ENCODE measurements at regions not wholly inside any gene's neighbourhood (a gene's known extent, or its start where the extent isn't known, plus 50 kb on each side); places are given as distances from the start of the nearest gene placed in this dataset.

- Histone ChIP-seq H3K4me3 (ENCODE audit: low read depth, low read length) (no peak overlapping the region), H3K27me3 (ENCODE audit: control insufficient read depth, insufficient read depth, low read length) (no peaks in the 10 kb centered on the region), H3K36me3 (ENCODE audit: control insufficient read depth, insufficient read depth, low read length) (no peaks in the 10 kb centered on the region), H3K9ac (ENCODE audit: low read length) (no peak overlapping the region), H3K27ac (ENCODE audit: low read depth, low read length) (no peak overlapping the region), H3K9me3 (ENCODE audit: control insufficient read depth, insufficient read depth, low read depth, low read length) (no peaks in the 10 kb centered on the region), H3K4me1 (ENCODE audit: control insufficient read depth, insufficient read depth, low read length) (peaks cover 21% of the 10 kb centered on the region; the same call in 1 of the 2 replicates)
These were observed 195.9 kb downstream of the HS3ST3A1 start for GRCh38 chr17:13405807-13406206.

- Histone ChIP-seq H3K4me3 (ENCODE audit: low read depth, low read length) (no peak overlapping the region), H3K9me3 (ENCODE audit: control insufficient read depth, insufficient read depth, low read depth, low read length) (no peaks in the 10 kb centered on the region), H3K9ac (ENCODE audit: low read length) (no peak overlapping the region), H3K4me1 (ENCODE audit: control insufficient read depth, insufficient read depth, low read length) (peaks cover 21% of the 10 kb centered on the region; the same call in 1 of the 2 replicates), H3K27me3 (ENCODE audit: control insufficient read depth, insufficient read depth, low read length) (no peaks in the 10 kb centered on the region), H3K36me3 (ENCODE audit: control insufficient read depth, insufficient read depth, low read length) (no peaks in the 10 kb centered on the region), H3K27ac (ENCODE audit: low read depth, low read length) (no peak overlapping the region)
These were observed 196.6 kb downstream of the HS3ST3A1 start for GRCh38 chr17:13405080-13405479.

- no peaks in the 10 kb centered on the region for H3K9me3 ChIP-seq (ENCODE audit: control insufficient read depth, insufficient read depth, low read depth, low read length)
- peaks cover 21% of the 10 kb centered on the region; the same call in 1 of the 2 replicates for H3K4me1 ChIP-seq (ENCODE audit: control insufficient read depth, insufficient read depth, low read length)
- H3K27me3 ChIP-seq (ENCODE audit: control insufficient read depth, insufficient read depth, low read length): no peaks in the 10 kb centered on the region
- no peak overlapping the region for H3K4me3 ChIP-seq (ENCODE audit: low read depth, low read length)
- no peak overlapping the region for H3K9ac ChIP-seq (ENCODE audit: low read length)
- H3K27ac ChIP-seq (ENCODE audit: low read depth, low read length): no peak overlapping the region
- H3K36me3 ChIP-seq (ENCODE audit: control insufficient read depth, insufficient read depth, low read length): no peaks in the 10 kb centered on the region
These were observed 197.5 kb downstream of the HS3ST3A1 start for GRCh38 chr17:13403982-13404946.

GRCh38 chr17:13400491-13400890, 201.2 kb downstream of the HS3ST3A1 start:
- Histone ChIP-seq H3K27ac (ENCODE audit: low read depth, low read length) (no peak overlapping the region), H3K9ac (ENCODE audit: low read length) (no peak overlapping the region), H3K4me3 (ENCODE audit: low read depth, low read length) (no peak overlapping the region), H3K27me3 (ENCODE audit: control insufficient read depth, insufficient read depth, low read length) (no peaks in the 10 kb centered on the region), H3K36me3 (ENCODE audit: control insufficient read depth, insufficient read depth, low read length) (no peaks in the 10 kb centered on the region), H3K4me1 (ENCODE audit: control insufficient read depth, insufficient read depth, low read length) (peaks cover 13% of the 10 kb centered on the region; the same call in 1 of the 2 replicates), H3K9me3 (ENCODE audit: control insufficient read depth, insufficient read depth, low read depth, low read length) (no peaks in the 10 kb centered on the region)

GRCh38 chr17:13398853-13399252, 202.9 kb downstream of the HS3ST3A1 start:
- Histone ChIP-seq H3K27me3 (ENCODE audit: control insufficient read depth, insufficient read depth, low read length) (no peaks in the 10 kb centered on the region), H3K36me3 (ENCODE audit: control insufficient read depth, insufficient read depth, low read length) (no peaks in the 10 kb centered on the region)

GRCh38 chr17:13398091-13398490, 203.6 kb downstream of the HS3ST3A1 start:
- Histone ChIP-seq H3K9ac (ENCODE audit: low read length) (no peak overlapping the region), H3K27ac (ENCODE audit: low read depth, low read length) (no peak overlapping the region), H3K9me3 (ENCODE audit: control insufficient read depth, insufficient read depth, low read depth, low read length) (no peaks in the 10 kb centered on the region), H3K36me3 (ENCODE audit: control insufficient read depth, insufficient read depth, low read length) (no peaks in the 10 kb centered on the region), H3K4me3 (ENCODE audit: low read depth, low read length) (no peak overlapping the region), H3K27me3 (ENCODE audit: control insufficient read depth, insufficient read depth, low read length) (no peaks in the 10 kb centered on the region), H3K4me1 (ENCODE audit: control insufficient read depth, insufficient read depth, low read length) (no peaks in the 10 kb centered on the region)

More at GRCh38 chr17:13398853-13399252, 202.9 kb downstream of the HS3ST3A1 start:
- no peaks in the 10 kb centered on the region; the same call in 1 of the 2 replicates for H3K4me1 ChIP-seq (ENCODE audit: control insufficient read depth, insufficient read depth, low read length)
- no peak overlapping the region for H3K27ac ChIP-seq (ENCODE audit: low read depth, low read length)
- H3K9ac ChIP-seq (ENCODE audit: low read length): no peak overlapping the region
- H3K4me3 ChIP-seq (ENCODE audit: low read depth, low read length): no peak overlapping the region
- no peaks in the 10 kb centered on the region for H3K9me3 ChIP-seq (ENCODE audit: control insufficient read depth, insufficient read depth, low read depth, low read length)

- Histone ChIP-seq H3K4me1 (ENCODE audit: control insufficient read depth, insufficient read depth, low read length) (no peaks in the 10 kb centered on the region), H3K9ac (ENCODE audit: low read length) (no peak overlapping the region), H3K4me3 (ENCODE audit: low read depth, low read length) (no peak overlapping the region), H3K27ac (ENCODE audit: low read depth, low read length) (no peak overlapping the region), H3K27me3 (ENCODE audit: control insufficient read depth, insufficient read depth, low read length) (no peaks in the 10 kb centered on the region), H3K9me3 (ENCODE audit: control insufficient read depth, insufficient read depth, low read depth, low read length) (no peaks in the 10 kb centered on the region), H3K36me3 (ENCODE audit: control insufficient read depth, insufficient read depth, low read length) (no peaks in the 10 kb centered on the region)
These were observed 205.9 kb downstream of the HS3ST3A1 start for GRCh38 chr17:13395862-13396261.

GRCh38 chr17:13395346-13395745, 206.4 kb downstream of the HS3ST3A1 start:
- Histone ChIP-seq H3K9ac (ENCODE audit: low read length) (no peak overlapping the region), H3K27me3 (ENCODE audit: control insufficient read depth, insufficient read depth, low read length) (no peaks in the 10 kb centered on the region), H3K36me3 (ENCODE audit: control insufficient read depth, insufficient read depth, low read length) (no peaks in the 10 kb centered on the region), H3K9me3 (ENCODE audit: control insufficient read depth, insufficient read depth, low read depth, low read length) (no peaks in the 10 kb centered on the region), H3K4me3 (ENCODE audit: low read depth, low read length) (no peak overlapping the region), H3K27ac (ENCODE audit: low read depth, low read length) (no peak overlapping the region), H3K4me1 (ENCODE audit: control insufficient read depth, insufficient read depth, low read length) (no peaks in the 10 kb centered on the region)

GRCh38 chr17:13393841-13394710, 207.7 kb downstream of the HS3ST3A1 start:
- Histone ChIP-seq H3K27me3 (ENCODE audit: control insufficient read depth, insufficient read depth, low read length) (no peaks in the 10 kb centered on the region), H3K9me3 (ENCODE audit: control insufficient read depth, insufficient read depth, low read depth, low read length) (no peaks in the 10 kb centered on the region), H3K9ac (ENCODE audit: low read length) (no peak overlapping the region), H3K36me3 (ENCODE audit: control insufficient read depth, insufficient read depth, low read length) (no peaks in the 10 kb centered on the region), H3K4me3 (ENCODE audit: low read depth, low read length) (no peak overlapping the region), H3K27ac (ENCODE audit: low read depth, low read length) (no peak overlapping the region), H3K4me1 (ENCODE audit: control insufficient read depth, insufficient read depth, low read length) (no peaks in the 10 kb centered on the region)

- H3K27ac ChIP-seq (ENCODE audit: low read depth, low read length): no peak overlapping the region
- no peaks in the 10 kb centered on the region for H3K9me3 ChIP-seq (ENCODE audit: control insufficient read depth, insufficient read depth, low read depth, low read length)
- H3K4me1 ChIP-seq (ENCODE audit: control insufficient read depth, insufficient read depth, low read length): no peaks in the 10 kb centered on the region
- H3K9ac ChIP-seq (ENCODE audit: low read length): no peak overlapping the region
- H3K36me3 ChIP-seq (ENCODE audit: control insufficient read depth, insufficient read depth, low read length): no peaks in the 10 kb centered on the region
- H3K4me3 ChIP-seq (ENCODE audit: low read depth, low read length): no peak overlapping the region
- H3K27me3 ChIP-seq (ENCODE audit: control insufficient read depth, insufficient read depth, low read length): no peaks in the 10 kb centered on the region
These were observed 213.8 kb downstream of the HS3ST3A1 start for GRCh38 chr17:13387952-13388351.

- H3K4me1 ChIP-seq (ENCODE audit: control insufficient read depth, insufficient read depth, low read length): no peaks in the 10 kb centered on the region
- H3K4me3 ChIP-seq (ENCODE audit: low read depth, low read length): no peak overlapping the region
- H3K27ac ChIP-seq (ENCODE audit: low read depth, low read length): no peak overlapping the region
- no peaks in the 10 kb centered on the region for H3K36me3 ChIP-seq (ENCODE audit: control insufficient read depth, insufficient read depth, low read length)
- no peaks in the 10 kb centered on the region for H3K27me3 ChIP-seq (ENCODE audit: control insufficient read depth, insufficient read depth, low read length)
- no peaks in the 10 kb centered on the region for H3K9me3 ChIP-seq (ENCODE audit: control insufficient read depth, insufficient read depth, low read depth, low read length)
- no peak overlapping the region for H3K9ac ChIP-seq (ENCODE audit: low read length)
These were observed 214.5 kb downstream of the HS3ST3A1 start for GRCh38 chr17:13387236-13387635.

Data from HUES6 (cell line).